G401 (cell line): ENCODE measurements at regions not wholly inside any gene's neighbourhood (a gene's known extent, or its start where the extent isn't known, plus 50 kb on each side); places are given as distances from the start of the nearest gene placed in this dataset.
"Not testable (repeated sequence)": the region's sequence is repeated elsewhere in the genome, so short reads cannot be mapped to it uniquely, and the experiment has no call there.

Experiments
- DNase-seq: peaks from one replicate; pipeline ENCODE4 v3.0.0-alpha.2; 2015; ENCODE audit warnings: low spot score
- in situ Hi-C: cut with HindIII; loops from 2 replicates; pipeline ENCODE4 v1.10.0; 2016; ENCODE audit warnings: low sequenced_read_pairs, mixed read lengths

DNA sequence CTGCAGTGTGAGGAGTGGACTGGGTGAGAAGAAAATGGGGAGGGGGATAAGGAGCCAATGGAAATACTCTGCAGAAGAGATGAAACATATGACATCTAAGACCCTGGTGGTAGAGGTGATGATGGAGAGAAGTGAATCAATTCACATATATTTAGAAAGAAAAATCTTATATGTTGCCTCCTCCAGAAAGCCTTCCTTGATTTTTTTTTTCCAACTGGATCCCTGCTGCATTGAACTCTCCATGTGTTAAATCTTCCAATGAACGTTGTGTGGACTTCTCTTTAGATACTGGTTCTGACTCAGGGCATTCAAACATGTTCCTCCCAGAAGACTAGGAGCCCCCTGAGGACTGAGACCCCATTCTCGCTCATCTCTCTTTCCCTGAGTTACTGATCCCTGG is 348.3 kb downstream of the TSHZ3 start:
- in situ Hi-C loops, result no loop called here
- DNase-seq, result no peak

DNA sequence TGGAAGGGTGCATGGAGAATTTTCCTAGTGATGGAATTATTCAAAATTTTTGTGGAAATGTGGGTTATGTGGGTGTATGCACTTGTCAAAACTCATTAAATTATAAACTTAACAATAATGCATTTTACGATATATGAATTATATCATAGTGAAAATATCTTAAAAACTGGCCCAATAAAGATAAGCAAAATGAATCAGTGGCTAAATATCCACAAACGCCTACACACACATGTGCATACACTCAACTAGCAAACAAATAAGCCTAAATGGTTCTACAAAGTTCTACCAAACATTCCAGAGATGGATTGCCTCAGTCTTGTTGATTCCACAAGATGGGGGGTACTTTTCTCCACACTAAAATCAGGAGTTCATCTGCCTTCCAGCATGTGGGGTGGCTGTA is 349.5 kb downstream of the TSHZ3 start:
- no peak for DNase-seq
- in situ Hi-C loops, result no loop called here

DNA sequence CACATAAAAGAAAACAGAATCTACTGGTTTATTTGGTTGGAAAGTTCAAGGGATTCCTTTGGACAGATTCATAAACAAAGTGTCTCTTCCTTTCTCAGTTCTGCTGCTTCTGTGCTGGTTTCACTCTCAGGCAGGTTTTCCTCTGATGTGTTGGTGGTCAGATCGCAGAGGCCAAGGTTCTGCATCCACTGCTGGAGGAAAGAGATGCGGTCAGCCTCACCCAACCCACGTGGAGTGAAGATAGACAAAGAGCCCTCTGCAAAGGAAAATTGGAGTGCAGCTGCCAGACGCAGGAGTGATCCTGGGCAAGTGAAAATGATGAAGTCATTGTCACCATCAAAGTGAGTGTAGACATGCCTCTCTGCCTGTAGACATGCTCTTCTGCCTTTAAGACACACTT is 352.0 kb downstream of the TSHZ3 start:
- no peak for DNase-seq
- in situ Hi-C loops, result no loop called here

DNA sequence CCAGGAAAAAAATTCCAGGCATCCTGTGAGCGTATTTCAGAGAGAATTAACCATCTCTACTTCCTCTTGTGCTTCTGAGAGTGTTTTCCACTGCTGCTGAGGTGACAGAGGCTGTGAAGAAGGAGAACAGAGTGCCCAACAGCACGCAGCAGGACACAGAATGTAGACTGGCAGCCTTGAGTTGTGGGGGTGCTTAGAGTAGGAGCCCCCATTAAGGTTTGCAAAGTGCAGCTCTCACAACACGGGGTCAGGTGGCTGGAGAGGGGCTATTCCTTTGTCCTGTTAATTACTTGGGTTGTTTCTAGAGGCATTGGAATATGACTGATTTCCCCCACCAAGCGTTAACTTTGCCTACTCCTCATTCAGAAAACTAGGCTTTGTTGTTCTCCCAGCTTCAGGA is 370.6 kb downstream of the TSHZ3 start:
- DNase-seq, result no peak
- in situ Hi-C loops, result no loop called here

DNA sequence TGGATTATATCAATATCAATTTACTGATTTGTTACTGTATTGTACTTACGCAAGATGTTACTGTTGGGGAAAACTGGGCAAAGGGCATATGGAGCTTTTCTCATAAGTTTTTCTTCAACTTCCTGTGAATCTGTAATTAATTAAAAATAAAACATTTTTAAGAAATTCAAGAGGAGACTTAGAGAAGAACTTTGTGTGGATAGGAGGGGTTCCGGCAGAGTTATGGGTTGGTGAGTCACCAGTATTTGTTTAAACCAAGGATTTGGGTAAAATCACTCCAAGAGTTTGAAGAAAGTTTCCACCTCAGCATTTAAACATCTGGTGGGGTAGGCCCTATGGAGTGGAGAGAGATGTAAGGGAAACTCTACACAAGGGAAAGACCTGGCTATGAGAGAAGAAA is 379.6 kb downstream of the TSHZ3 start:
- in situ Hi-C loops, result no loop called here
- no peak for DNase-seq

DNA sequence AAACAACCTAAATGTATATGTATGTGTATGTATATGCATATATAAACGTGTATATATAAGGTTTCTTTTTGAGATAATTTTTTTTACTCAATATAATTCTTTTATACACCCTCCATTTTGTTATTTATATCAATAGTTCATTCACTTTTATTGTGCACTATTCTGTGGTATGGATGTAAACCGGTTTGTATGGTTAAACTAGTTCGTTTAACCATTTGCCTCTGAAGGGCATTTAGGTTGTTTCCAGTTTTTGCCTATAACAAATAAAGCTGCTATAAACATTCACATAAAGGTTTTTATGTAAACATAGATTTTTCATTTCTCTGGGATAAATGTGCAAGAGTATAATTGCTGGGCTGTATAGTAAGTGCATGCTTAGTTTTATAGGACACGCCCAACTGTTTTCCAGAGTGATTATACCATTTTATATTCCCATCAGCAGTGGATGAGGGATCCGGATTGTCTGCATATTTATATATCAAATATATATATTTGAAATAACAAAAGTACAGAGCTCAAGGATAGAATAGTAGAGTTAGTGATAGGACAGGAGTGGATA is 380.3 kb downstream of the TSHZ3 start:
- no peak for DNase-seq
- in situ Hi-C loops, result no loop called here

DNA sequence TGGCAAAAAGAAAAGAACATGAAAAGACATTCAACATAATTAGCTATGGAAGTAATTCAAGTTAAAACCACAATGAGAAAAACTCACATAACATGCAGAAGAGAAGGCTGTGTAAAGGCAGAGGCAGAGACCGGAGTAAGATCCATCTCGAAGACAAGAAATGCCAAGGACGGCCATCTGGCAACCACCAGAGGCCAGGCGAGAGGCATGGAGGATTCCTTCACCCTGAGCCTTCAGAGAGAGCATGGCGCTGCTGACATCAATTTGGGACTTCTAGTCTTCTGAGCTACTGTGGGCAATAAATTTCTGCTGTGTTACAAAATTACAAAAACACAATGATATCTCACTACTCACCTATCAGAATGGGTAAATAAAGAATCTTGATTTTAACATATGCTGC is 381.0 kb downstream of the TSHZ3 start:
- no peak for DNase-seq
- in situ Hi-C loops, result no loop called here

DNA sequence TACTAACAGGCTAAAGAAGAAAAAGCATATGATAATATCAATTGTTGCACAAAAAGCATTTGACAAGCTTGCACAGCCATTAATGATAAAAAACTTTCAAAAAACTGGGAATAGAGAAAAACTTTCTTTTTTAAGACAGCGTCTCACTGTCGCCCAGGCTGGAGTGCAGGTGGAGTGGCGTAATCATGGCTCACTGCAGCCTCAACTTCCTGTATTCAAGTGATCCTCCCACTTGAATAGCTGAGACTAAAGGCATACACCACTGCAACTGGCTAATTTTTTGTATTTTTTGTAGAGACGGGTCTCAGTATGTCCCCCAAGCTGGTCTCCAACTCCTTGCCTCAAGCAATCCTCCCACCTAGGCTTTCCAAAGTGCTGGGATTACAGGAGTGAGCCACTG is 382.8 kb downstream of the TSHZ3 start:
- DNase-seq, result no peak
- in situ Hi-C loops, result no loop called here

DNA sequence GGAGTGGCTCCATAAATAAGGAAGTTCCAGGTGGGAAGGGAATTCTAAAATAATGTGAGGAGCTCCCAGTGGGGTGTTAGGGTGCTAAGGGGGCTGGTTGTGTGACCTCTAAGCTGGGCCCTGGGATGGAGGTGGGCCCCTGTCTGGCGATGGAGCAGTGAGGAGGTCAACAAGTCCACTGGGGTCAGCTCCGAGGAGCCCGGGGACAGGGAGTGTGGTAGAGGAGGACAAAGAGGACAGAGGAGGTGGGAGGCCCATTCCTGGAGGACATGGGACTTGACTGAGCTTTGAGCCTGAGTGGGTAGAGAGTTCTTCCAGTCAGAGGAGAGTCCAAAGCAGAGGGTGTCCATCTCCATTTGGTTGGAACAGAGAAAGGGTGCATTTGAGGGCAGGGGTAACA is 390.2 kb downstream of the TSHZ3 start:
- DNase-seq, result no peak
- in situ Hi-C loops, result no loop called here

DNA sequence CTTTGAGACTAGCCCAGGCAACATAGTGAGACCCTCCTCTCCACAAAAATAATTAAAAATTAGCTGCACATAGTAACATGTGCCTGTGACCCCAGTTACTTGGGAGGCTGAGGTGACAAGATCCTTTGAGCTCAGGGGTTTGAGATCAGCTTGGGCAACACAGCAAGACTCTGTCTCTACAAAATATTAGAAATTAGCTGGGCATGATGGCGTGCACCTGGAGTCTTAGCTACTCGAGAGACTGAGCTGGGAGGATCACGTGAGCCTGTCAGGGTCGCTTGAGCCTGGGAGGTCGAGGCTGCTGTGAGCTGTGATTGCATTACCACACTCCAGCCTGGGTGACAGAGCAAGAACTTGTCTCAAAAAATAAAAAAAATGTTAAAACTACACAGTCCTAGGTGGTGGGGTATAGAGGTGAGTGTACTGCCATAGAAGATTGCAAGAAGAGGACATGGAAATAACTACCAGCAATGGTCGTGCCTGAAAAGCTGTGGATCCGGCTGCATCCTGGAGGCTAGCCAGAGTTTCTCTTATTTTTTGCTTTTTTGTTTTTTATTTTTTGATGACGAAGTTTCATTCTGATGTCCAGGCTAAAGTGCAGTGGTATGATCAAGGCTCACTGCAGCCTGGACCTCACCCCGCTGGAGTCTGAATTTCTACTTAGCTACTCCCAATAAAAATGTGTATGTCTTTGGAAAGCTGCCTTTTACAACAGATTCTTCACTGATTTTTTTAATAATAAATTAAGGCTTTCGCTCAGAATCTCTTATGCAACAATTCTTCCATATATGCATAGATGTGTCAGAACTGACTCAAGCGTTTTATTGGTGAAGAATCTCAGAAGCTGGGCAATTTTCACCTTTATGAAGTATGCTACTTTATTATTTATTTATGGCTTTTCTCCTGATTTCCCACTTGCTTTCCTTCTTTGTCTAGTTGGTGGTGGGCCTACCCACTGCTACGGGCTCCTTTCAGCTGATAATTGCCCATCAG is 393.8 kb downstream of the TSHZ3 start:
- in situ Hi-C loops, result no loop called here
- DNase-seq, result no peak

DNA sequence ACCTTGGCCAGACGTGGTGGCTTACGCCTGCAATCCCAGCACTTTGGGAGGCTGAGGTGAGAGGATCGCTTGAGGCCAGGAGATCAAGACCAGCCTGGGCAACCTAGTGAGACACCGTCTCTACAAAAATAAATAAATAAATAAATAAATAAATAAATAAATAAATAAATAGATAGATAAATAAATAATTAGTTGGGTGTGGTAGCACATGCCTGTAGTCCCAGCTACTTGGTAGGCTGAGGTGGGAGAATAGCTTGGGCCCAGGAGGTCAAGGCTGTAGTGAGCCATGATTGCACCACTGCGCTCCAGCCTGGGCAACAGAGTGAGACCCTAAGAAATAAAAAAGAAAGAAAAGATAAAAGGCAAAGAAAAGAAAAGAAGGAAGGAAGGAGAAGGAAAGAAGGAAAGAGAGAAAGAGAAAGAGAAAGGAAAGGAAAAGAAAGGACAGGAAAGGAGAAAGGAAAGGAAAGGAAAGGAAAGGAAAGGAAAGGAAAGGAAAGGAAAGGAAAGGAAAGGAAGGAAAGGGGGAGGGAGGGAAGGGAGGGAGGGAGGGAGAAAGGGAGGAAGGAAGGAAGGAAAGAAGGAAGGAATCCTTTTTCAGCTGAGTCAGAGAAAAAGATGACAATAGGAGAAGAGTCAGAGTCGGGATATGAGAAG is 404.8 kb downstream of the TSHZ3 start:
- in situ Hi-C loops, DNase-seq: not testable (repeated sequence)

DNA sequence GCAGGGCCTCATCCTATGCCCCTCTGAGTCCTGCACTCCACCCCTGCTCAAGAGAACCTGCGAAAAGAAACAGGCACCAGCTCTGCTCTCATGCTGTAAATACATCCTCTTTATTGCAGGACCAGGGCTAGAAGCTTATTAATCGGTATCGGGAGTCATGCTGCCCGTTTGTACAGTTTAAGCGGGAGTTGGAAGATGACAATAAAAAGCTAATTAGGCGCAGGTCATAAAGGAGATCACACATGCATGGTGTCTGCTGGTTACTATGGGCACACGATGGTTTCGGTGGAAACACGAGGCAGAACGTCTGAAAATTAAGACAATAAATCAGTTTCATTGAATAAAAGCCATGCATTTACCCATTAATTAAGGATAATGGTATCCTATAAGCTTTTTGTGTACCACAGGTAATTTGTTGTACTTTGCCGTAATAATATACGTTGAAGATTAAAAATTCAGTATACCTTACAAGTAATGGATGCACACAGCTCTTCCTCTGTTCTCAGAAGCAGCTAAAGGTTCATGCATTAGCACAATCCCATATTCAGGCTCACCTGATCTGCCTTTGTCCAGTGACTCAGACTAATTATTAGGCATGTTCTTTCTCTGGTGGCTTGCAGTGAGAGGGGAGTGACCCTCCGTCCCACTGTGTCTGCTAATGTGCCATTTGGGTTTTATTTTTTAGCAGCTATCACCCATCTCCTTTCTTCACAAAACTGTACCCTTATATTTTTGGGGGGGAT is 406.0 kb downstream of the TSHZ3 start:
- DNase-seq, result no peak
- in situ Hi-C loops, result no loop called here

DNA sequence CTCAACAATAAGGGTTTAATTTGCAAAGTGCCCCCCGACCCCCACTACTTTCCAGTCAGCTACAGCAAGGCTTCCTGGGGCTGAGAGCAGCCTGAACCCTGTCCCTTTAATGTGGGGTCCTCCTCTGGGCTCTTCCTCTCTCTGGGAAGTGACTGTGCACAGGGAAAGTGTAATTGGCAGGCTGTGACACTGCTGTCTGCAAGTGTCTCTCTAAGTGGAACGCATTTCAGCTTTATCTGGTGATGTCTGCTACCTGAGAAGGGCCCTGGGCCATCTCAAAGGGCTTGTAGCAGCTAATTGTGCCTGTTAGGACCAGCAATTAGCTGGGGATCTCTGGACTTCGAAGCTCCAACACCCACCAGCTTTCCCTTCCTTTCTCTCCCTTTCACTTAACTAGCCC is 406.6 kb downstream of the TSHZ3 start:
- no peak for DNase-seq
- in situ Hi-C loops, result no loop called here

DNA sequence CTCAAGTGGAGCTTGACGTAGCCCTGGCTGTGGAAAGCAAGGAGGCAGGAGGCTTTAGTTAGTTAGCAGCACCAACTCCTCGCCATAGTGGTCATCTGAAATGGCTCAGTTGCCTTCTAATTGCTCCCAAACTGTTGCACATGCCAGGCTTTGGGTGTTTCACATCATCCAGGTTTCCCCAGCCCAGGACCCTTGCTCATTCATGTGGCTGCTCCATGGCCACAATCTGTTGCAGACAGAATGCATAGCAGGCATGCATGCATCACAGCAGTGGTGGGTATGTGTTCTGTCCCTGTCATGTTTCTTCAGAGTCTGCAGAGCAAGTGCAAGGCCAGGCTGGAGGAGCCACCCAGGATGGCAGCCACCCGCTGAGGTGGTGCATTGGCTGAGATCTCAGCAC is 407.6 kb downstream of the TSHZ3 start:
- in situ Hi-C loops, result no loop called here
- DNase-seq, result no peak

DNA sequence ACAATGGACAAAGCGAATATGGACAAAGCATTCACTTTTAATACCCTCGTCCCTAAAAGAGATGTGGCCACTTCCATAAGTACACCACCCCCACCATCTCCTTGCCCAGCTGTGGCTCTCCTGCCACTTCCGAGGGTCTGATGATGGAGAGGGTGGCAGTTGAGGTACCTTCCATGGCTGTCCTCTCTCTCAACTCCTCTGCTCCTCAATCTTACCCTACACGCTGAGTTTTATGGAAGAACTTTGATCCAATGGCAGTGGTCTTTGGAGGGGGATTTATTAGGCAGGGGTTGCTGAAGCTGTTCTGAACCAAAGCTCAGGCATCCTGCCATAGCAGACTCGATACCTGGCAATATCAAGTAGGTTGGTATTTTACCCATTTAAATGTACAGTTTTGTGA is 413.0 kb downstream of the TSHZ3 start:
- in situ Hi-C loops, result no loop called here
- DNase-seq, result no peak

DNA sequence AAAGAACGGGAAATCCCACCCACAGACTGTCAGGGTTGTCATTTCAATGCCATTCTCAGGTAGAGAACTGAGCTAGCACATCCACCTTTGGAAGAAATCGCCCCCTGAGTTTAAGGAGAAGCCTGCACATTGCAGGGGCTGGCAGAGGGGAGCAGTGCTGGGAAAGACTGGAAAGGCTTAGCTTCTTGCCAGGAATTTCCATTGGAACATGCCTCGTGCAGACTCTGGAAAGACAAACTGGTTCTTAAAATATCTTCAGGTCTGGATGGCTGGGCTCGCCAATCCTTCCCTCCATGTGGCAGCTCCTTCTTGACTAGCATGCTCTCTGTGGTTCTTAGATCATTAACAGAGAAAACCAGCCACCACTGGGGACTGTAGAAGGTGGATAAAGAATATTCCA is 414.1 kb downstream of the TSHZ3 start:
- no peak for DNase-seq
- in situ Hi-C loops, result no loop called here

DNA sequence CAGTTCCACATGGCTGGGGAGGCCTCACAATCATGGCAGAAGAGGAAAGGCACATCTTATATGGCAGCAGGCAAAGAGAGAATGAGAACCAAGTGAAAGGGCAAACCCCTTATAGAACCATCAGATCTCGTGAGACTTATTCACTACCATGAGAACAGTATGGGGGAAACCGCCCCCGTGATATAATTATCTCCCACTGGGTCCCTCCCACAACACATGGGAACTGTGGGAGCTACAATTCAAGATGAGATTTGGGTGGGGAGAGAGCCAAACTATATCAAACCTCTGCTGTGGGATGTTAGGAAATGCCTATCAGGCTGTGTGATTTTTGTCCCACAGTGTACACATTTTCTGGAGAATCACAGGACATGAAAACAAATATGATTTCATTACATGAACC is 415.8 kb downstream of the TSHZ3 start:
- DNase-seq, in situ Hi-C loops: not testable (repeated sequence)

DNA sequence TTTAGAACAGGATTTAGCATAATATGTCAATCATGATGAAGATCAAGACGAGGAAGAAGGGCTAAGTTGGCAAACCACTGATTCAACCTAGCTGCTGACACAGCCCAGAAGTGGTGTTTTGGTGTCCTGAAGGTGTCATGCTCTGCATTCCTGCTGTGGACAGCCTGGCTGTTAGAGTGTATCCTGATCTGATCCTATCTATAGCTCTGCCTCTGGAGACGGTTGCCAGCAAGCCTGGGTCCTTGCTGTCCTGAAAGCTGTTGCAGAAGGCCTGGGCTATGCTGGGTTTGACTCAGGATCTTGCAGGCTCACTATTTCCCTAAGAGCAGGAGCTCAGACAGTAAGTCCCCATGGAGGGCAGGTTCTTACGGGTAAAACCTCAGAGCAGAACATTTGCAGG is 416.4 kb downstream of the TSHZ3 start:
- DNase-seq, result no peak
- in situ Hi-C loops, result no loop called here

DNA sequence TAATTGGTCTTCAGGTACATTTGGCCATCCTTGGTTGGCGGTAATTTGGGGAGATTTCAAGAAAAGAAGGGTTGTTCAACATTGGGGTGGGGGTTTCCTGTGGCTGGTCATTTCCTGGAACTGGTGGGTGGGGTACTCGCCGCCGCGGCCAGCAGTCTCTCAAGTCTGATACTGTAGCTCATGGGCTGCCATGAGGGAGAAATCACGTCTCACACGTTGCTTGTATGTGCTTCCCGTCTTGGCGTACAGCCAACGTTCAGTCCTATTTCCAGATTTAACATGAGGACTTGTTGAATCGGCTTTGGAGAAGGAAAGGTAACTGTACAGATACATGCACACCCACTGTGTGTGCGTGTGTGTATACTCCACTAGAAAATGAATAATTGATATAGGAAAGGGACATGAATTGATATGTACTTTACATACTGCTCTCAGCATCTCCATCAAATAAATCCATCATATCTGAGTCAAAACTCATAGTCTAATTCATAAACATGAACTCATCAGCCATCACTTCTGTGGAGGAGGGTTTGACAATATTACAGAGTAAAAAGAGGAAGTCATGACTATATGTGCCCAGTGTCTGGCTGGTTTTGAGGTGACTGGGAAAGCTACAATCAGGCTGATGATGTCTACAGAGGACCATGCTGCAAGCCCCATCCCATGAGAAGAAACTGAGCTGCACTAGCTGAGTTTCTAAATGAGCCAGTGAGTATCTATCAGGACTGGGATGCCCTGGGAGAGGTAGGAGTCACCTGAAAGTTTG is 418.1 kb downstream of the TSHZ3 start:
- DNase-seq, result no peak
- in situ Hi-C loops, result no loop called here
